Smooth muscle cell (in vitro differentiated cells): ENCODE measurements at regions not wholly inside any gene's neighbourhood (a gene's known extent, or its start where the extent isn't known, plus 50 kb on each side); places are given as distances from the start of the nearest gene placed in this dataset.

Experiments
- DNase-seq: peaks from one replicate; lab custom pipeline; 2025; ENCODE audit not compliant: unreplicated experiment; lab: John Stamatoyannopoulos, UW
- H2AFZ ChIP-seq: fragments of 200-600 bp; sonication (generic); 2 replicates; pipeline ENCODE4 v1.6.0; 2016; ENCODE audit warnings: antibody characterized with exemption, low read depth, mild to moderate bottlenecking
- H3F3A ChIP-seq: fragments of 200-600 bp; sonication (generic); 2 replicates; pipeline ENCODE4 v1.6.0; 2017; ENCODE audit warnings: antibody characterized with exemption, low read depth
- H3K27ac ChIP-seq: fragments of 200-600 bp; sonication (generic); 2 replicates; pipeline ENCODE4 v1.5.1; 2016; ENCODE audit warnings: low read depth, mild to moderate bottlenecking
- H3K27me3 ChIP-seq: fragments of 200-600 bp; sonication (generic); 2 replicates; pipeline ENCODE4 v1.6.1; 2016; ENCODE audit warnings: low read depth, mild to moderate bottlenecking
- H3K36me3 ChIP-seq: fragments of 200-600 bp; sonication (generic); 2 replicates; pipeline ENCODE4 v1.5.1; 2016; ENCODE audit warnings: low read depth
- H3K4me1 ChIP-seq: fragments of 200-600 bp; sonication (generic); 2 replicates; pipeline ENCODE4 v1.5.1; 2016; ENCODE audit warnings: low read depth
- H3K4me2 ChIP-seq: fragments of 200-600 bp; sonication (generic); 2 replicates; pipeline ENCODE4 v1.6.0; 2016; ENCODE audit warnings: mild to moderate bottlenecking
- H3K4me3 ChIP-seq: fragments of 200-600 bp; sonication (generic); 2 replicates; pipeline ENCODE4 v1.5.1; 2016; ENCODE audit warnings: mild to moderate bottlenecking
- H3K79me2 ChIP-seq: fragments of 200-600 bp; sonication (generic); 2 replicates; pipeline ENCODE4 v1.6.0; 2016; ENCODE audit warnings: low read depth, mild to moderate bottlenecking
- H3K9ac ChIP-seq: fragments of 200-600 bp; sonication (generic); 2 replicates; pipeline ENCODE4 v1.6.0; 2016; ENCODE audit warnings: low read depth
- H3K9me3 ChIP-seq: fragments of 200-600 bp; sonication (generic); replicated peaks from 2 replicates; pipeline ENCODE4 v1.5.1; 2016; ENCODE audit warnings: low read depth
- H4K20me1 ChIP-seq: fragments of 200-600 bp; sonication (generic); 2 replicates; pipeline ENCODE4 v1.6.0; 2016; ENCODE audit warnings: low read depth
- WGBS: methylation state at CpG from one replicate; pipeline ENCODE4 v1.1.7; 2016; ENCODE audit warnings: low lambda C conversion rate; 5-methylcytosine and 5-hydroxymethylcytosine counted together
- TF ChIP-seq, protein P1 (sequence below): fragments of 200-600 bp; sonication (generic); IDR thresholded peaks from 2 replicates; pipeline ENCODE4 v1.5.1; 2017; ENCODE audit warnings: borderline replicate concordance, mild to moderate bottlenecking, antibody characterized with exemption; ENCODE audit not compliant: insufficient read depth, poor library complexity, severe bottlenecking

DNA sequence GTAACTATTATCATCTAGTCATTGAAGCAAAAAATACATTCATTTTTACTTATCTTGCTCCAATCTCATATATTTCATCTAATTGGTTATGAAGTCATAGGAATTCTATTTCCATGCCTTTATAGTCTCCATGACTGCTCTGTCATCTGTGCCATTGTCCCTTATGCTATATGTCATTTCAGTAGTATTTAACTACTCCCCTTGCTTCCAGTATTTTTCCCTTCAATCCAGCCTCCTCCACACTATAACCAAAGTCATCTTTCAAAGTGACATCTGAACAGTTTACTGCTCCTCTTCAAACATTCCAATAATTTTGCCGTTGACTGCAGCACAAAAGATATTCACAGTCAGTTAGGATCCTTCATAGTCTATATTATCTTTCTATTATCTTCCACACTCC is 216.6 kb upstream of the HS3ST5 start:
- Histone ChIP-seq H3K9ac (no peak overlapping the region), H3K27me3 (no peaks in the 10 kb centered on the region), H3F3A (no peaks in the 10 kb centered on the region), H3K4me3 (no peak overlapping the region), H3K4me1 (no peaks in the 10 kb centered on the region), H2AFZ (no peak overlapping the region), H3K4me2 (no peak overlapping the region), H4K20me1 (no peaks in the 10 kb centered on the region), H3K27ac (no peak overlapping the region), H3K79me2 (no peaks in the 10 kb centered on the region), H3K36me3 (no peaks in the 10 kb centered on the region), H3K9me3 (no peaks in the 10 kb centered on the region)
- TF ChIP-seq, protein P1, sequence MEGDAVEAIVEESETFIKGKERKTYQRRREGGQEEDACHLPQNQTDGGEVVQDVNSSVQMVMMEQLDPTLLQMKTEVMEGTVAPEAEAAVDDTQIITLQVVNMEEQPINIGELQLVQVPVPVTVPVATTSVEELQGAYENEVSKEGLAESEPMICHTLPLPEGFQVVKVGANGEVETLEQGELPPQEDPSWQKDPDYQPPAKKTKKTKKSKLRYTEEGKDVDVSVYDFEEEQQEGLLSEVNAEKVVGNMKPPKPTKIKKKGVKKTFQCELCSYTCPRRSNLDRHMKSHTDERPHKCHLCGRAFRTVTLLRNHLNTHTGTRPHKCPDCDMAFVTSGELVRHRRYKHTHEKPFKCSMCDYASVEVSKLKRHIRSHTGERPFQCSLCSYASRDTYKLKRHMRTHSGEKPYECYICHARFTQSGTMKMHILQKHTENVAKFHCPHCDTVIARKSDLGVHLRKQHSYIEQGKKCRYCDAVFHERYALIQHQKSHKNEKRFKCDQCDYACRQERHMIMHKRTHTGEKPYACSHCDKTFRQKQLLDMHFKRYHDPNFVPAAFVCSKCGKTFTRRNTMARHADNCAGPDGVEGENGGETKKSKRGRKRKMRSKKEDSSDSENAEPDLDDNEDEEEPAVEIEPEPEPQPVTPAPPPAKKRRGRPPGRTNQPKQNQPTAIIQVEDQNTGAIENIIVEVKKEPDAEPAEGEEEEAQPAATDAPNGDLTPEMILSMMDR, result no peak
- no peak for DNase-seq
- WGBS, result 77% methylated on average over 1 of the region's 1 CpG

- H3K9me3 ChIP-seq, result no peaks in the 10 kb centered on the region
- H3K4me2 ChIP-seq, result no peak overlapping the region
- no peak overlapping the region for H3K4me3 ChIP-seq
- TF ChIP-seq, protein P1, result no peak
- no peak overlapping the region for H2AFZ ChIP-seq
- no peak for DNase-seq
- H3K9ac ChIP-seq, result no peak overlapping the region
- H3K27ac ChIP-seq, result no peak overlapping the region
- H3F3A ChIP-seq, result no peaks in the 10 kb centered on the region
- no peaks in the 10 kb centered on the region for H3K79me2 ChIP-seq
- H3K27me3 ChIP-seq, result no peaks in the 10 kb centered on the region
- H3K4me1 ChIP-seq, result no peaks in the 10 kb centered on the region
- H3K36me3 ChIP-seq, result no peaks in the 10 kb centered on the region
- H4K20me1 ChIP-seq, result no peaks in the 10 kb centered on the region
These were observed 215.3 kb upstream of the HS3ST5 start for GRCh38 chr6:114558153-114558552.

DNA sequence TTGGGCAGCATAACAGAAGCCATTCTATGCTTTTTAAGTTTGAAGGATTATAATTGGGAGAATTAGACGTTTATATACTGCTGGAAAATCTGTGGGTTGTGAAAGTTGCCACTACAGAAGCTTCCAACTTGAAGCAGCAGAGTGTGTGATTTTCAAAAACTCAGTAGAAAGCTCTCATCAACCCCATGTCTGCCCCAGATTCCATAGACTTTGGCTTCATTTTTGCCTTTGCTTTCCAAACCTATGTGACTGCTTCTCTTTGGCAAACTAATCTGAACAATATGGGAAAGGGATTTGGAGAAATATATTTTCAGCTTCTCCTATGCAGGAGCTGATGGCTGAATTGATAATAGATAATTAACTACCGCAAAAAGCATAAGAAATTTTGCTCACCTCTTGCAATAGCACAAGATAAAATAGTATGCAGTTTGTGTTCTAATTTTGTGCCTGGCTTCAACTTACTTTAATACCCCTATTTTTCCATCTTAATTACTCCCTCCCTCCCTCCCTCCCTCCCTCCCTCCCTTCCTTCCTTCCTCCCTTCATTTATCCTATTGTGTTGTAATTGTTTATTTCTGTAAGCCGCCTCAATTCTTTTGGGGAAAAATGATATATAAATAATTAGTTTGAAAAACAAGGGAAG is 214.1 kb upstream of the HS3ST5 start:
- Histone ChIP-seq H3K4me1 (no peaks in the 10 kb centered on the region), H3K4me2 (no peak overlapping the region), H3K9ac (no peak overlapping the region), H3K27ac (no peak overlapping the region), H3K9me3 (no peaks in the 10 kb centered on the region), H3K27me3 (no peaks in the 10 kb centered on the region), H3F3A (no peaks in the 10 kb centered on the region), H2AFZ (no peak overlapping the region), H3K36me3 (no peaks in the 10 kb centered on the region), H3K4me3 (no peak overlapping the region), H3K79me2 (no peaks in the 10 kb centered on the region), H4K20me1 (no peaks in the 10 kb centered on the region)
- TF ChIP-seq, protein P1, result no peak
- DNase-seq, result no peak
- 84% methylated on average over 3 of the region's 3 CpGs for WGBS

- no peak overlapping the region for H3K9ac ChIP-seq
- no peak overlapping the region for H3K27ac ChIP-seq
- no peaks in the 10 kb centered on the region for H3F3A ChIP-seq
- H3K4me2 ChIP-seq, result no peak overlapping the region
- no peaks in the 10 kb centered on the region for H3K27me3 ChIP-seq
- TF ChIP-seq, protein P1, result no peak
- H3K4me1 ChIP-seq, result no peaks in the 10 kb centered on the region
- H3K9me3 ChIP-seq, result no peaks in the 10 kb centered on the region
- no peak overlapping the region for H2AFZ ChIP-seq
- H3K79me2 ChIP-seq, result no peaks in the 10 kb centered on the region
- H4K20me1 ChIP-seq, result no peaks in the 10 kb centered on the region
- WGBS, result 87% methylated on average over 2 of the region's 2 CpGs
- no peak for DNase-seq
- no peaks in the 10 kb centered on the region for H3K36me3 ChIP-seq
- H3K4me3 ChIP-seq, result no peak overlapping the region
These were observed 207.5 kb upstream of the HS3ST5 start for GRCh38 chr6:114550316-114550715.
